ENCODE measurements at regions not wholly inside any gene's neighbourhood (a gene's known extent, or its start where the extent isn't known, plus 50 kb on each side); places are given as distances from the start of the nearest gene placed in this dataset.

DNA sequence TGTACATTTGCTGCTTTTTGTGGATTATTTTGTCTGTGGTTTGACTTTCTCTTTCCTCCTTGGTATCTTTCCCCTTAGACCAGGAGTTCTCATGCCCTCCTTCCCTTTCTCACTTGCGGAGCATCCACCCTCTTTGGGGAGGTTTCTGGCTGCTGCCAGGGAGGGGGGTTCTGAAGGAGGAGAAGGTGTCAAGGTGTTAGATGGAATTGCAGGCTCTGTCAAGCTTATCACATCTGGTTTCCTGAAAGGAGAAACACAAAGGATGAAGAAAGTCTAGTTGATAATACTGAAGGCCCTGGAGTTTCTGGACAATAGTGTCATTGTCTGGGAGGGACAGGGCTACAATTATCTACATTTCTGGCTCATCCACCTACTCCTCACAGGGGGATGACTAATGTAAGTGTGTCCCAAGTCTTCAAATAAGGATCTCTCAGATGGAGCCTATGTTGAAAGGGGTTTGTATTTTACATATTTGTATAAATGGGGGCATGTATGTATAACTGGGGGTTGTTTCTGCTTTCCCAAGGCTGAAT is 217.3 kb upstream of the CCDC196 start:
- no peak overlapping the region for H3K56ac ChIP-seq (ENCODE audit: extremely low read depth, insufficient read depth, low read length)
- peaks cover 22% of the 10 kb centered on the region for H3K9me3 ChIP-seq (ENCODE audit: control insufficient read depth, insufficient read depth, low read length)
- no peak overlapping the region for H3K4me3 ChIP-seq (ENCODE audit: insufficient read depth, low read depth, low read length)
- no peak overlapping the region for H2AK5ac ChIP-seq (ENCODE audit: low read depth, low read length)
- H3K23ac ChIP-seq (ENCODE audit: low read depth, low read length): no peak overlapping the region
- H3K4me1 ChIP-seq (ENCODE audit: control insufficient read depth, insufficient read depth, low read length): no peaks in the 10 kb centered on the region
- H2BK20ac ChIP-seq (ENCODE audit: low read depth, low read length): no peak overlapping the region
- TF ChIP-seq CHD1 (IDR thresholded peaks at IDR 0.05; ENCODE audit: low read depth, low read length) (no peak), RAD21 (IDR thresholded peaks at IDR 0.05; ENCODE audit: low read length) (no peak)
- H3K27ac ChIP-seq (ENCODE audit: insufficient read depth, low read length): no peak overlapping the region
- H3K9ac ChIP-seq (ENCODE audit: low read depth, low read length): no peak overlapping the region
- no peak overlapping the region for H2BK15ac ChIP-seq (ENCODE audit: low read depth, low read length)
- DNase-seq (no peak), ATAC-seq (ENCODE audit: low read depth) (no peak)
- H3K9me1 ChIP-seq (ENCODE audit: insufficient read depth, low read length): no peaks in the 10 kb centered on the region
- no TSS peak for BruUV-seq (replicated peaks)
- H3K79me1 ChIP-seq (ENCODE audit: low read depth in 1 of 2, low read length in 2 of 2): no peaks in the 10 kb centered on the region
- POLR2A ChIA-PET (ENCODE audit: unreplicated experiment): no interaction called here
- in situ Hi-C loops (cut with MboI; ENCODE audit: low sequenced_read_pairs): no loop called here
- no peak overlapping the region for H4K8ac ChIP-seq (ENCODE audit: low read depth in 2 of 2, low read length in 2 of 2)
- H2AFZ ChIP-seq (replicated peaks; ENCODE audit: low read length, poor library complexity): no peak overlapping the region
- H2AK9ac ChIP-seq (replicated peaks; ENCODE audit: low read depth, low read length, poor library complexity): no peak overlapping the region
- CTCF ChIA-PET: interaction anchor here (0.6 kb wide), 1 partner anchor 1162 kb away, joined by 3 read pairs; no protein-coding TSS in a partner anchor
- H4K91ac ChIP-seq (ENCODE audit: insufficient read depth, low read depth, low read length): no peak overlapping the region
- no peak overlapping the region for H2BK120ac ChIP-seq (ENCODE audit: low read depth, low read length)
- H3K4ac ChIP-seq (ENCODE audit: low read depth, low read length): no peak overlapping the region
- no peaks in the 10 kb centered on the region for H3K36me3 ChIP-seq (ENCODE audit: control insufficient read depth, insufficient read depth, low read length)
- dilution Hi-C loops (cut with HindIII; ENCODE audit: low sequenced_read_pairs, unreplicated experiment): no loop called here
- H3K4me2 ChIP-seq (ENCODE audit: low read depth, low read length): no peak overlapping the region
- no peak overlapping the region for H3K14ac ChIP-seq (replicated peaks; ENCODE audit: low read depth, low read length)
- H3K18ac ChIP-seq (ENCODE audit: low read depth, low read length): no peak overlapping the region
- H4K5ac ChIP-seq (ENCODE audit: low read depth, low read length): no peak overlapping the region
- intact Hi-C loops (cut with micrococcal nuclease): no loop called here
- H4K20me1 ChIP-seq (ENCODE audit: insufficient read depth, low read length): no peaks in the 10 kb centered on the region
- H3K27me3 ChIP-seq (ENCODE audit: control insufficient read depth, insufficient read depth, low read length): no peaks in the 10 kb centered on the region
- H2BK5ac ChIP-seq (ENCODE audit: low read depth, low read length, poor library complexity, severe bottlenecking): no peak overlapping the region
- no CpG with 5 or more reads among the region's 1 CpG for WGBS, 2 experiments (ENCODE audit: extremely low coverage in 2 of 2, insufficient read length in 1 of 2)
